ENCODE measurements at regions not wholly inside any gene's neighbourhood (a gene's known extent, or its start where the extent isn't known, plus 50 kb on each side); places are given as distances from the start of the nearest gene placed in this dataset.

DNA sequence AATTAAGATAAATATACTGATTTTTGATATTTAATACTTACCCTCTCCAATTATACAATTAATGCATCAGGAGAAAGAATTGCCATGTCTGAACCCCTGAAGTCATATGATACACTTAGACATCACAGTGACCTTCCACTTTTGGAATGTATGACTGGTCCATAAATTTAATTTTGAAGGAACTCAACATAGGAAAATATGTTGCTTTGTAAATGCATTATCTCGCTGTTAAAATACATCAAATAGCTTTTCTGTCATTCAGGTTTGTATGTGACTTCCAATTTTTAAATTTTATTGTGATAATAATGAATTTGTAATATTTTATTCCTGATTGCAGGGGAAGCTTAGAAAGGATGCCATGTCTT, 631.9 kb upstream of the ANKRD30A start:
- TF ChIP-seq, protein P1, sequence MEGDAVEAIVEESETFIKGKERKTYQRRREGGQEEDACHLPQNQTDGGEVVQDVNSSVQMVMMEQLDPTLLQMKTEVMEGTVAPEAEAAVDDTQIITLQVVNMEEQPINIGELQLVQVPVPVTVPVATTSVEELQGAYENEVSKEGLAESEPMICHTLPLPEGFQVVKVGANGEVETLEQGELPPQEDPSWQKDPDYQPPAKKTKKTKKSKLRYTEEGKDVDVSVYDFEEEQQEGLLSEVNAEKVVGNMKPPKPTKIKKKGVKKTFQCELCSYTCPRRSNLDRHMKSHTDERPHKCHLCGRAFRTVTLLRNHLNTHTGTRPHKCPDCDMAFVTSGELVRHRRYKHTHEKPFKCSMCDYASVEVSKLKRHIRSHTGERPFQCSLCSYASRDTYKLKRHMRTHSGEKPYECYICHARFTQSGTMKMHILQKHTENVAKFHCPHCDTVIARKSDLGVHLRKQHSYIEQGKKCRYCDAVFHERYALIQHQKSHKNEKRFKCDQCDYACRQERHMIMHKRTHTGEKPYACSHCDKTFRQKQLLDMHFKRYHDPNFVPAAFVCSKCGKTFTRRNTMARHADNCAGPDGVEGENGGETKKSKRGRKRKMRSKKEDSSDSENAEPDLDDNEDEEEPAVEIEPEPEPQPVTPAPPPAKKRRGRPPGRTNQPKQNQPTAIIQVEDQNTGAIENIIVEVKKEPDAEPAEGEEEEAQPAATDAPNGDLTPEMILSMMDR (IDR thresholded peaks at IDR 0.05), result no peak
- TF ChIP-seq POLR2AphosphoS5 (IDR thresholded peaks at IDR 0.05) (no peak), POLR2A (IDR thresholded peaks at IDR 0.05) (no peak)

Measured in upper lobe of left lung (tissue), 4 donors.